CMK (cell line): ENCODE measurements at regions not wholly inside any gene's neighbourhood (a gene's known extent, or its start where the extent isn't known, plus 50 kb on each side); places are given as distances from the start of the nearest gene placed in this dataset.

ENCODE experiments used
- DNase-seq: peaks from one replicate; pipeline ENCODE4 v3.0.0-alpha.2; 2010; ENCODE audit warnings: low read depth

DNA sequence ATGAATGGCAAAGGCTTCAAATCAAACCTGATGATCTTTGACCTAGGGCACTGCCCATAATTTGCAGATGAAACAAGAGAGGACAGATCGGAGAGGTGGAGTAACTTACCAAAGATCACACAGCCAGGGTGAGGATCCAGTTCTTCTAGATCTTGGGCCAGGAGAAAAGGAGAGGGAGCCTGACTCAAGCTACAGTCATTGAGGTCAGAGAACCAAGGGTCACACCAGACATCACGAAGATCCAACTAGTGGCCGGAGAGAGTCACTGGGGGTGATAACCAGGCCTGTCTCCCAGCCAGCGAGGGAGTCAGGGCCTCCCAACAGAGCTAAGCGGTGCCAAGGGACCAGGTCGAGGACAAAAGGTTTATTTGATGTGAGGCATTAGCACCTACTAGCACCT lies 115.0 kb downstream of the RIPK4 start:
- no peak for DNase-seq

DNA sequence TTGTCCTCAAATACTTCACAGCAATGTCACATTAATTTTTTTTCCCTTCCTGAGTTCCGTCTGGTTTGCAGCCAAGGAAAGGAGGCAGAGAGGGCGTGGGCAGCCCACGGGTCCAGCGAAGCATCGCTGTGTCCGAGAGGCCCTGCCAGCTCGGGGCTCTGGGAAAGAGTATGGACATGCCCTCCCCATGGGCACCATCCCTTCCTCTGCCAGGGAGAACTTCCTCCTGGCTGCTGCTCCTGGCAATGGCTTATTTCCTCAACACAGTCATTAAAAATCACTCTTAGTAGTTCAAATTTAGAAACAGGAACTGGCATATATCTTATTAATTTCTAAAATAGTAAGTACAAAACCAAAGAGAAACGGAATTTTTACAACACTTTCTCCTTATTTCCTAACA lies 115.4 kb downstream of the RIPK4 start:
- no peak for DNase-seq

DNA sequence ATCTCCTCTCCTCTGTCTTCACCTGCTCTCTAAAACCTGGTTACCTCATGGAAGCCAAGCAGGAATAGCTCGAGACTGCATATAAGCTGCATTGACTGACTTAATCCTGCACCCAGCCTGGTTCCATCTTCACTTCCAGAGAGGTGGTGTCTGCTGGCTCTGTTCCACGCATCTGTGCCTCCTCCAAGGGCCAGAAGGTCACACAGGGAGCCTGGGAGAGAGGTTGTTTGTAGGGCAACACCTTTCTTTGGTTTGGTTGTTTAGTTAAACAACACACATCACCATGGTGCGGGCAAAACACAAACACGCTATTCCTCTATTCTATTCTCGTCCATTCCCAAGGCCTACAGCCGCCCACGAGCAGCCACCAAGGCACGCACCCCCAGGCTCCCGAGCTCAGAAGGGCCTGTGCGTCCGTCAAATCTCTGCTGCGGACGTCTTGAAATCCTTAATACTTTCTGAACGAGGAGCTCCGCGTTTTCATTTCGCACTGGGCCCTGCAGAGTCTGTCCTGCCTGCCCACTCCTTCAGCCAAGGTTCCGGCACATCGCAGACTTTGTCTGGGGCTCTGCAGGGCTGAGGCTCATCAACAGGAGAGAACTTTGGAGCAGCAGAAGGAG lies 116.2 kb downstream of the RIPK4 start:
- DNase-seq = no peak

DNA sequence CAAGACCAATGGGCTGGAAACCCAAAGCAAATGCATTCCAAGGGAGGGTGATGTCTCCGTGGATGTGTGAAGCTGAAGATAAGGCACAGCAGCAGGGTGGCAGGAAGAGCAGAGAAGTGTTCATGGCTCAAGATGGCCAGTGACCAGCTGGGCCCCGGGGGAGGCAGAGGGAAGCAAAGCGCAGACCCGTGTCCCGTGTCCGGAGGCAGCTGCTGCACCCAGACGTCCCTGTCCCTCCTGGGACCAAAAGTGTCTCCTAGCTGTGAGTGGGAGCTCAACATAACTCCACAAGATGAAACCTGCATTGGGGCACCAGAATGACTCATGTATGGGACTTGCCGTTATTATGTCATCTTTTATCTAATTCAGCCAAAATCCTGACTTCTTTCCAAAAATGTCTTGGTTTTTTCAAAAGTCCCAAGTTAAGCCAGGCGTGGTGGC lies 118.2 kb downstream of the RIPK4 start:
- no peak for DNase-seq

DNA sequence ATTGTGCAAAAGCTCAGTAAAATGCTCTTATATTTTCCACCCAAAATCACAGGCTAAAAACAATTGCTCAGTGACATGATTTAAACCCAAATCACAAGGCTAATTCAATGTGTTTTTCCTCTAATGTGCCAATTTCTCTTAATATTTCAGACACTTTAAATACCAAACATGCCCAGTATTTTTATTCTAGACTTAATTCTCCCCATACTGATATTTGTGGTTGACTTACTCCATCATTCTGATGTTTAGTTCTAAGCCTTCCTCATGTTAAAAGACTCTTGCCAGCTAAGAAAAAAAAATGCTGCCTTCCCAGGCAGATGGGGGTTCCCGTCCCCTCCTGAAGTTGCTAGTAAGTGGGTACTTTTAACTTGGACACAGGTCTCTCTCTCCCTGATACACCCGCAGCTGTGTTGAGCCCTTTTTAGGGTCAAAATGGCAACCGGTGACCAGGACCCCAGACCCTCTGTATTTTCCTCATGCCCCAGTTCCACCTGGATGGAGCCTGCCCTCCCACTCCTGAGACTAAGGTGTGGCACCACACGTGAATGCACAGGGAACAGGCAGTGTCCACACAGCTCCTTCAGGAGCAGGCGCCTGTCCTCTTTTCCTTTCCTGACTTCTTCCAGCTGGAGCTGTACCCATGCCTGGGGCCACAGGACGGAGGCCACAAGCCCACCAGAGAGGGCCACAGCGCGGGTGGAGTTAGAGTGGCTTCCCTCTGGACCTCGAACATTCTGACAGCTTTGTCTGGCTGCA lies 118.9 kb downstream of the RIPK4 start:
- DNase-seq = no peak

DNA sequence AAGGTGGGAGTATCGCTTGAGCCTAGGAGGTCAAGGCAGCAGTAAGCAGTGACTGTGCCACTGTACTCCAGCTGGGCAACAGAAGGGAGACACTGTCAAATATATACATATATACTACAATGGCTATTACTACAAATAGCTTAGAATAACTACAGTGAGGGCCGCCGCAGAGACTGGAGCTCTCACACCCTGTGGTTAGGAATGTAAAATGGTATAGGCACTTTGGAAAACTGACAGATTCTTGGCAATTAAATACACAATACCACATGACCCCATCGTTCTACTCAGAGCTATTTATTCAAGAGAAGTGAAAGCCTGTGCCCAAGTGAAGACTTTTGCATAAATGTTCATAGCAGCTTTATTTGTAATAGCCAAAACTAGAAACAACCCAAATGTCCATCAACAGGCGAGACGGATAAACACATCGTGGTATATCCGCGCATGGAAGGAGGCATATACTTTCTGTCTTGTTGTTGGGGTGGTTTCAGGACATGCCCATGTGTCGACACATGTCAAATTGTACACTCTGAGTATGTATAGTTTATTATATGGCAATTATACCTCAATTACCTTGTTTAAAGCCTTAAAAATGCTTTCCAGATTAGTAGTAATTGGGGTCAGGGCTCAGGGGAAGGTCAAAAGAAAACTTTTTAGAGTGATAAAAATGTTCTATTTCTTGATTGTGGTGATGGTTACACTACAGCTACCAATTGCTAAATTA lies 123.4 kb downstream of the RIPK4 start:
- DNase-seq = no peak

DNA sequence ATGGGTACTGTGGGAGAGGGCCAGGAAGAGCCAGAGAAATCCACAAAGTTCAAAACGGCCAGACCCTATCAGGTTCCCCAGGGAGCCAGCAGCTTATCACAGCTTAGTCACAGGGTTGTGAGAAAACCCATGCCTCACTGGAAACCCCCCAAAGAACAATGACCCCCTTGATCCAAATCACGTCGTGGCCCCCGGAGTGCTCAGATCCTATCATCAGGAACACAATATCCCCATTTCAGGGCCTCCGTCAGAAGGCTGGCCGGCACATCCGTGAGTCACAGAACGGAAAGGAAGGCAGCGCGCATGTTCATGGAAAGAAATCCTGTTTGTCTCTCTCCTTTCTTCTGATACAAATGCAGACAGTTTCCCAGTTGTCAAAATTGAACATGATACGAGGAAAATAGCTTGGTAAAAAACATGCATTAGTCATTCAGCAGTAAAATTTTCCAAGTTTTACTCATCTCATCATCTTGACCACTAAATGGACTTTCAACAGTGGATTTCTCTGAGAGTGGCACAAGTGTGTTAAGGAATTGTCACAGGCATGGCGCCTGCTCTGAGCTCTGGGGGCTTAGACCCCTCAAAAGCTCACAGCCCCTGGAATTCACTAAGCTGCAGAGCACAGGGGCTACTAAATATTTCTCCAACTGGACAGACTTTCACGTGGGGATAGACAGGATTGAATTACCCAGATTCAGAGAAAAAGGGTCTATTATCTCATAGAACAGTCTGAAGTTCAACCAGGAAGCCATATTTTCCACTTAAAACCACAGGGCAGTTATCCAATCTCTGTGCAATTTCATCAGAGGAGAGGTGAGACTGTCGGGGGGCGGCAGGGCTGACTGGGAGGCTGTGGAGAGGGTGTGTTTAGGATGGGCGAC lies 124.8 kb downstream of the RIPK4 start:
- DNase-seq = no peak

DNA sequence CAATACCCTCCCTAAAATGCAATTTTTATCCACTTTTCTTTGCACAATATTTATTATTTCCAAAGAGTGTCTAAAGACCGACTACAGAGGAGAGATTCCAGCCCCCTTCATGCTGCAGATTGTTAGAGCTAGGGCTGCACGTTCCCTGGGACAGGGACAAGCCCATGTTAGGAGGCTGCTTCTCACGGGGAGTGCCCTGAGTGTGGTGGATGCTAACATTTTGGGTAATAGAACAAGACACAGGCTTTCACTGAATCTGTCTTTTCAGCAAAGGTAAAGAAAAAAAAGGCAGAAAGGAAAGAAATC lies 125.4 kb downstream of the RIPK4 start:
- no peak for DNase-seq

DNA sequence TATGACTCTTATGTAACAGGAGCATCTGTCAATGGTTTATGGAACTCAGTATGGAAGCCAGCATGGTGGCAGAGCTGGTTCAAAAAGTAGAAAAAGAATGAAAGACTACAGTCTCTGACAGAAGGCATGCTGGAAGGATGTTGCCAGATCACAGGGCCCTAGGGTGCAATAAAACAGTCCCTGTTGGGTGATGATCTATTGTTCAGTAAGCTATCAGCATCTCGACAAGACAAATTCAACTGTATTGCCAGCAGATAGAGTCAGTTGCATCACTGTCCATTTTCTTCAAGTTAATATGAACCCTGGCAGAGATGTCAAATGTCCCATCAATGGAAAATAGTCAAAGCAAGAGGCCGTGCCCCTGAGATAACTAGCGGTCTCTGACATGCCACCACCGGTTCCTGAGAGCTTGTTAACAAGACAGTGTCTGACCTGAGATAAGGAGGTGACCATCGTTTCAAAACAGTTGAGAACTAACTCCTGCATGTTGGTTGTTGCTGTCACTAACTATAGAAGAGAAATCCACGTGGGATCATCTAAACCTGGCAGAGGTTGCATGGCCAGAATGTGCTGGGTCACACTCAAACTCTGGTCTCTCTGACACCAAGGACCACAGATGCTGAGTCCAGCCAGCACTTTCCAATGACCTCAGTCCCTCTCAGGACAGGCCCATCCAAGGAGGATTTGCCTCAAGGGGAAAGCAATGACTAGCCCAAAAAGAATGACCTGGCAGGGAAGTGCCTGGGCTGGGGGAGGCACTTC lies 125.9 kb downstream of the RIPK4 start:
- DNase-seq = no peak

DNA sequence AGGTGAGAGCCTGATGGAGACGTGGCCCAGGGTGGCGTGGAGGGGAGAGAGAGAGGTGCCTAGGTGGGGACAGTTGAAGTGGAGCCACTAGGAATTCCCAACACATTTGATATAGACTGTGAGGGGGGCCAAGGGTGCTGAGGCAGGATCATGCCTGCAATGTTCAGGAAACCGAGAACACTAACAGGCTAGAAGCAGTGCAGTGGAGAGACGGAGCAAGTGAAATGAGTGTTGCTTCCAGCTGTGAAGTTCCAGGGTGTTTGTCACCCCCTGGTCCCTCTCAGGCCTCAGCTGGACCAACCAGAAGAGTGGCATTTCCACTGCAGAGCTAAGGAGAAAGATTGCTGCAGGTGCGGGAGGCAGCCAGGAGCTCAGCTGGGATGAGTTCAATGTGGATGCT lies 127.1 kb downstream of the RIPK4 start:
- DNase-seq = no peak

DNA sequence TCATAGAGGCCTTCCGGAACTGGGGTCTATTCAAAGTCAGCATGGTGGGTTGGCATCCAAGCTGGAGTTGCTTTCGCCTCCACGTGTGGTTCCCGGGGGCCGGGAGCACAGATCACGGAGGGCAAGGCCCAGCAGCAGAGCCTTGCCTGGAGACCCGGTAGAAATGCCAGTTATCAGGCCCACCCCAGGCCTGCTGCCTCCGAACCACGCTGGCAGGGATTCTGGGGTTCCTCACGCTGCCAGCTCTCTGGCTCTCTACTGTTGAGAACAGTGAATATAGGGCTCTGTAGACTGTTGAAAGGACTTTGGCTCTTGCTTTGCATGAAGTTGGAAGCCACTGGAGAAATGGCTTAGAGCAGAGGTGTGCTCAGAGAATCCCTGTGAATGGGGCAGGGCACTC lies 127.5 kb downstream of the RIPK4 start:
- no peak for DNase-seq

DNA sequence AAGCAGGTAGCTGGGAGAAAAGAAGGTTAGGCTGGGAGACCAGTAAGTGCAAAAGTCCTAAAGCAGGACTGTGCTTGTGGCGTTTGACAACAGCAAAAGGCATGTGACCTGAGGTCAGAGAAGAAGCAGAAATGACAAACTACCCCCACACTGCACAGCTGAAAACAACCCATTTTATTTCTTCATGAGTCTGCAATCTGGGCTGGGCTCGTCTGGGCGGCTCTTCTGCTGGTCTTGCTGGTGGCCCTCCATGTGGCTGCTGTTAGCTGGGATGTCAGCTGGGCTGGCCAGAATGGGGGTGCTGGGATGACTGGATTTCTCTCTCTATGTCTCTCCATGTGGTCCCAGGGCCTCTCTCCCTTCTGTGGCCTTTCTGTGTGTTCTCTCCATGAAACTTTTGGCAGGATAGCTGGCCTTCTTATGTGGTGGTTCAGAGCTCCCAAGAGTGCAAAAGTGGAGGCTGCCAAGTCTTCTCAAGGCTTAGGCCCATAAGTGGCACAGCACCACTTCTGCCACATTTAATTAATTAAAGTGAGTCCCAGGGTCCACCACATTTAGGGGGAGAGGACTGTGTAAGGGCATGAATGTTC lies 128.6 kb downstream of the RIPK4 start:
- no peak for DNase-seq

DNA sequence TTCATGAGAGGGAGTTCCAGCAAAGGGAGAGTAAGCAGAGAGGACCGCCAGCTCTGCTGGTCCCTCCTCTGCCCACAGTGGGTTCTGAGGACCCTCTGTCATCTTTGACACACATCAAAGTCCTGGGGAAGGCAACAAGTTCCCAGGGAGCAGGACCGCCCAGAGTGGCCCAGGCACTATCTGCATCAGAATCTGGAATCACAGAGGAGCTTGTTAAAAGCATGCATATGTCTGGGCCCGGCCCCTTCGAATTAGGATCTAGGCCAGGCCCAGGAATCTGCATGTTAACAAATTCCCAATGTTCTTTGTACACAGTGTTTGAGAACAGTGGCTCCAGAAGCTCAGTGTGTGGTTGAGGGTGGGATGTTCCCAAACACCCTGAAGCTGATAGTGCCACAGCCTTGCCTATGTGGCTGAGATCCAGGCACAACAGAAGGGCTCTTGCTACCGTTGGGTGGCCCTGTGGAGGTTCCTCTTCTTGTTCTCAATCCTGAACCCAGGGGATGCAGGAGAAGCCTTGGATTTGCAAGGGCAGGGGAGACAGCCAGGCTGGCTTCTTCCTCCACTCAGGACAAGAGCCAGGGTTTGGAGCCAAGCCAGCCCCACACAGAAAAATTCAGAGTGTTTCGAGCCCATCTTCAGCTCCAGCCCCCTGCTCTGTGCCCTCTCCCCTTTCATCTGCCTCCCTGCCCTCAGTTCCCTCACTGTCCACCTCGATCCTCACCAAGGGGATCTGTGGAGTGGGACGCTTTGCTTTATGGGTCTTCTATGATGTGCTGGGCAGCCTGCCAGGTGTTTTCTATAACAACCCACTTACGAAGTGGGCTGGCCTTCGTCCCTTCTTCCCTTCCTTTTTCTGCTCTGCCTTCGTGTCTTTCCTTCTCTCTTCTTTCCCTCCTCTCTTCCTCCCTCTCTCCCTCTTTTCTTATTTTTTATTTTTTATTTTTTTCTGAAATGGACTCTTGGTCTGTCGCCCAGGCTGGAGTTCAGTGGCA lies 129.0 kb upstream of the TMPRSS2 start:
- no peak for DNase-seq

DNA sequence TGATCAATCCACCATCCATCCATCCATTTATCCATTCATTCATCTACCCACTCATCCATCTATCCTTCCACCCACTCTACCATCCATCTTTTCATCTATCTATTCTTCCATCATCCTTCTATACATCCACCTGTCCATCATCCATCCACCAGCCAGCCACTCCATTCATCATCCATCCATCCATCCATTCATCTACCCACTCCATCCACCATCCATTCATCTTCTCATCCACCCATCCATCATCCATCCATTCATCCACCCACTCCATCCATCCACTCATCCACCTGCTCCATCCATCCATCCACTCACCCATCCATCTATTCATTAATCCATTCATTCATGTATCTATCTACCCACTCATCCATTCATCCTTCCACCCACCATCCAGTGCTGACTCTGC lies 127.9 kb upstream of the TMPRSS2 start:
- DNase-seq = no peak

DNA sequence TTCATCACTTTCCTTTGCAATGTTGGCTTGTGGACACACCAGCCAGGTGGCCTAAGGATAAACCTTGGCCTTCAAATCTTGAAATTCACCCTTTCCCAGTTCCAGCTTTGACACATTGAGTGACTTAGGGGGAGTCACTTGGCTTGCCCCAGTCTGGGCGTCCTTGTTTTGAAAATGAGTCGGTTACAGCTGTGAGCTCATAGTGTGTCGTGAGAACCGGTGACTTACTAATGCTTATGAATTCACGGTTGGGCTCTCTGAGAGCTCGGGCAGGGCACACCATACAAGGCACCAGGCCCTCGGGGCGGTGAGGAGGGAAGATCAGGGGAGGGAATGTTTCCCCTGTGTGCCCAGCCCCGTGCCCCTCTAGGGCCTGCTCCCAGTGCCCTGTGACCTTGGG lies 126.9 kb upstream of the TMPRSS2 start:
- no peak for DNase-seq

DNA sequence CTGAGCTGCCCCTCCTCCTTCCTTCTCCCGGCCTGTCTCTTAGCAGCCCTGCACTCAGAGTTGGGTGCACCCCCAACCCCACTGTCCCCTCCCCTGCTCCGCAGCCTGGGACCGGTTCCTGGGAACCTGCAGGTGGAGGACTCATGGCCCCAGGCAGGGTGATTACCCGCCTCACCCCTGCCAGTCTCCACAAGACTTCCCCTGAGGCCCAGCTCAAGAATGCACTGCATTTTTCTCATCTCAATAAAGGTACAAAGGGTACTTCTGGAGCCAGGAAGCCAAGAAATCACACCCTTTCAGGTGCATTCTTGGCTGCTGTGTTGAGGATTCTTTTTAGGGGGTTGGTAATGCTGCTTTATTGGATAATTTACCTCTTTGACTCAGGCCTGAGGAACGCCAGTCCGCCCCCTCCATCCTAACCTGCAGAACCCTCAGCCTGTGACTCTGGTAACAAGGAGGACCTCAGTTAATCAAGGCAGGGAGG lies 126.3 kb upstream of the TMPRSS2 start:
- no peak for DNase-seq

DNA sequence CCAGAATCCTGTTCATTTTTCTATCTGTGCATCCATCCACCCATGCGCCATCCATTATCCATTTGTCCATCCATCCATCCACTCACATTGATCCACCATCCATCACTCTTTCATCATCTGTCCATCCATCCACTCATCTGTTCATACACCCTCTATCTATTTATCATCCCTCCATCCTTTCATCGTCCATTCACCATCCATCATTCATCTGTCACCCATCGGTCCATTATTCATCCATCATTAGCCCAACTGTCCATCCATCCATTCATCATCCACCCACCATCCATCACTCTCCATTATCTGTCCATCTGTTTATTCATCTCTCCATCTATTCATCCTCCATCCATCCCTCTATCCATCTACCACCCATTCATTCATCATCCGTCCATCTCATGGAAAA lies 125.7 kb upstream of the TMPRSS2 start:
- no peak for DNase-seq

DNA sequence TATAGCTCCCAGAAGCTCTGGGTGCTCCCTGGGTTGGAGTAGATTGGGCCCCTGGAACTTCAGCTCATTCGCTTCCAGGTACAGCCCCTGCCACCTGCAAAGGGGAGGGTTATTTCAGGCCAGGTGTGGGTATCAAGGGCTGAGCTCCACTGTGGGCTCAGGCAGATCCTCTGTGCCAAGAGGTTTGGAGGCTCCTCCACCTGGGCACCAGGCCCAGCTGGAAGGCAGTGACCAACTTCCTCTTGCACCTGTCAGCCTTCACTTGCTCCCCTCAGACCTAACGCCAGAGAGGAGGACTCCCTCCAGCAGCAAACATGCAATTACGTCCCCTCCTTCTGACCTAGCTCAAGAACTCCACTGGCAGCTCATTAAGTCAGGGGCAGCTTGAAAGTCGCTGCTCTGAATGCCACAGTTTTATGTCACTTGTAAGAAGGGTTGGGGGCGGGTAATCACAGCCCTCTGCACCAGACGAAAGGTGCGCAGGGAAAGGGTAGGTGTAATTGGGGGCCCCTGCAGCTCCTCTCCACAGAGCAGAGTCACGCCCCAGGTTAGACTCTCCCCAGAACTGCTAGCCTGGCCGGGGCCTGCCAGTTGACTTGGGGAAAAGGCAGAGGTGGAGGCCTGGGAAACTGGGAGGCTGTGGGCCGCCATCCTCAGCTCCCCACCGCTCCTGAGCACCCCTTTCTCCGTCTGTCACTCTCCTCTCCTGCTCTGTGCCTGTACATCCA lies 125.0 kb upstream of the TMPRSS2 start:
- no peak for DNase-seq
